H1 (cell line): ENCODE measurements at regions not wholly inside any gene's neighbourhood (a gene's known extent, or its start where the extent isn't known, plus 50 kb on each side); places are given as distances from the start of the nearest gene placed in this dataset.

ENCODE experiments used
- CTCF ChIA-PET: fragments of 300-600 bp; sonication (Branson Sonifier 250); formaldehyde crosslinking; loops from one replicate; lab custom pipeline; 2021; ENCODE audit not compliant: partially characterized antibody; lab: Charles Lee
- POLR2A ChIA-PET: fragments of 300-600 bp; sonication (Branson Sonifier 250); formaldehyde crosslinking; loops from one replicate; lab custom pipeline; 2021; ENCODE audit warnings: inconsistent platforms; ENCODE audit not compliant: partially characterized antibody; lab: Charles Lee
- DNase-seq, 2 experiments: peaks; one replicate each; pipeline versions ENCODE4 v3.0.0 to v3.0.0-alpha.2; 2010 to 2022; ENCODE audit warnings: low spot score in 2 of 2, low read depth in 1 of 2, mixed read lengths in 1 of 2
- FAIRE-seq: peaks from 2 replicates; lab custom pipeline; 2011; peaks lifted over from hg19 to GRCh38; lab: Jason Lieb, UNC
- H2AFZ ChIP-seq: 2 replicates; pipeline ENCODE4 v1.8.1; 2012; ENCODE audit warnings: low read length, inconsistent platforms
- H2AK5ac ChIP-seq: 2 replicates; pipeline ENCODE4 v1.6.1; 2013; ENCODE audit warnings: low read depth, low read length
- H2BK120ac ChIP-seq: replicated peaks from 2 replicates; pipeline ENCODE3; 2013; ENCODE audit warnings: low read depth, low read length, inconsistent platforms
- H2BK12ac ChIP-seq: 2 replicates; pipeline ENCODE4 v1.6.1; 2013; ENCODE audit warnings: low read depth, low read length
- H2BK15ac ChIP-seq: 2 replicates; pipeline ENCODE4 v1.6.1; 2013; ENCODE audit warnings: low read length
- H2BK20ac ChIP-seq: 2 replicates; pipeline ENCODE4 v1.6.1; 2013; ENCODE audit warnings: low read length
- H2BK5ac ChIP-seq: 2 replicates; pipeline ENCODE4 v1.6.1; 2013; ENCODE audit warnings: low read depth, low read length
- H3K14ac ChIP-seq: 2 replicates; pipeline ENCODE4 v1.6.1; 2013; ENCODE audit warnings: inconsistent platforms; ENCODE audit not compliant: insufficient read length
- H3K18ac ChIP-seq: 2 replicates; pipeline ENCODE4 v1.6.1; 2013; ENCODE audit warnings: low read length; ENCODE audit errors: extremely low read depth
- H3K23ac ChIP-seq: 2 replicates; pipeline ENCODE4 v1.6.1; 2013; ENCODE audit warnings: inconsistent platforms; ENCODE audit not compliant: insufficient read length
- H3K23me2 ChIP-seq: 2 replicates; pipeline ENCODE4 v1.6.1; 2013; ENCODE audit warnings: low read depth, low read length
- H3K27ac ChIP-seq: 2 replicates; pipeline ENCODE4 v1.6.1; 2011; ENCODE audit warnings: low read depth, low read length, inconsistent platforms
- H3K27me3 ChIP-seq, 4 experiments: replicated peaks in 1 of 4; 1 replicate in 1 of 4; 2 replicates in 3 of 4; pipeline versions ENCODE4 v1.6.1 to v1.8.1; 2011 to 2013; ENCODE audit warnings: low read length in 3 of 4, mild to moderate bottlenecking in 3 of 4, inconsistent platforms in 2 of 4, mixed read lengths in 2 of 4, moderate library complexity in 1 of 4; ENCODE audit not compliant: control insufficient read depth in 3 of 4, insufficient read depth in 3 of 4; ENCODE audit errors: extremely low read depth in 1 of 4
- H3K36me3 ChIP-seq, 4 experiments: 2 replicates each; pipeline versions ENCODE4 v1.6.1 to v1.8.1; 2011 to 2013; ENCODE audit warnings: mild to moderate bottlenecking in 4 of 4, low read length in 3 of 4, moderate library complexity in 2 of 4, control low read depth in 1 of 4, inconsistent platforms in 1 of 4; ENCODE audit not compliant: insufficient read depth in 4 of 4, control insufficient read depth in 2 of 4
- H3K4ac ChIP-seq: replicated peaks from 2 replicates; pipeline ENCODE3; 2013; ENCODE audit warnings: low read length, low read depth, mixed read lengths, inconsistent platforms; ENCODE audit not compliant: insufficient read length
- H3K4me1 ChIP-seq, 4 experiments: replicated peaks in 1 of 4; 1 replicate in 1 of 4; 2 replicates in 3 of 4; pipeline versions ENCODE4 v1.6.1 to v1.8.1; 2011 to 2013; ENCODE audit warnings: low read length in 3 of 4, inconsistent platforms in 2 of 4, mixed read lengths in 1 of 4; ENCODE audit not compliant: insufficient read depth in 4 of 4, control insufficient read depth in 3 of 4
- H3K4me2 ChIP-seq, 2 experiments: 2 replicates each; pipeline versions ENCODE4 v1.6.1 to v1.8.1; 2011 to 2013; ENCODE audit warnings: low read depth in 2 of 2, low read length in 2 of 2, control low read depth in 1 of 2, inconsistent platforms in 1 of 2, mild to moderate bottlenecking in 1 of 2; ENCODE audit not compliant: insufficient read depth in 1 of 2
- H3K4me3 ChIP-seq, 4 experiments: fragments of 200-600, 300-600 bp in 1 of 4; sonication (generic), shearing (Covaris generic), sonication (Bioruptor Twin) in 1 of 4; 2 replicates each; pipeline versions ENCODE4 v1.5.1 to v1.8.1; 2011 to 2016; ENCODE audit warnings: low read length in 4 of 4, low read depth in 3 of 4, control low read depth in 2 of 4, inconsistent platforms in 2 of 4, mild to moderate bottlenecking in 2 of 4, mixed read lengths in 1 of 4, moderate library complexity in 1 of 4; ENCODE audit not compliant: insufficient read depth in 2 of 4; ENCODE audit errors: extremely low read depth in 1 of 4
- H3K56ac ChIP-seq: replicated peaks from 2 replicates; pipeline ENCODE3; 2013; ENCODE audit warnings: low read depth, mild to moderate bottlenecking, mixed read lengths, low read length, inconsistent platforms; ENCODE audit not compliant: insufficient read length
- H3K79me1 ChIP-seq: 2 replicates; pipeline ENCODE4 v1.6.1; 2013; ENCODE audit warnings: low read depth, low read length, control low read depth
- H3K79me2 ChIP-seq, 2 experiments: 2 replicates each; pipeline versions ENCODE4 v1.6.1 to v1.8.1; 2012 to 2013; ENCODE audit warnings: low read length in 2 of 2, mild to moderate bottlenecking in 2 of 2, inconsistent platforms in 1 of 2; ENCODE audit not compliant: insufficient read depth in 2 of 2, control insufficient read depth in 1 of 2
- H3K9ac ChIP-seq, 4 experiments: replicated peaks in 1 of 4; 1 replicate in 1 of 4; 2 replicates in 3 of 4; pipeline versions ENCODE4 v1.6.1 to v1.8.1; 2011 to 2013; ENCODE audit warnings: low read depth in 3 of 4, low read length in 3 of 4, control low read depth in 2 of 4, mild to moderate bottlenecking in 2 of 4, moderate library complexity in 2 of 4, inconsistent platforms in 1 of 4; ENCODE audit errors: extremely low read depth in 1 of 4
- H3K9me3 ChIP-seq, 2 experiments: 2 replicates each; pipeline versions ENCODE4 v1.6.1 to v1.8.1; 2012 to 2013; ENCODE audit warnings: mild to moderate bottlenecking in 2 of 2, moderate library complexity in 2 of 2, control low read depth in 1 of 2, inconsistent platforms in 1 of 2, low read depth in 1 of 2, low read length in 1 of 2, mixed read lengths in 1 of 2; ENCODE audit not compliant: insufficient read depth in 2 of 2
- H4K20me1 ChIP-seq, 2 experiments: replicated peaks in 1 of 2; 2 replicates each; pipeline versions ENCODE3 to v1.8.1; 2011 to 2013; ENCODE audit warnings: inconsistent platforms in 2 of 2, low read length in 2 of 2, mild to moderate bottlenecking in 1 of 2; ENCODE audit not compliant: insufficient read depth in 2 of 2, control insufficient read depth in 1 of 2
- H4K5ac ChIP-seq: 2 replicates; pipeline ENCODE4 v1.6.1; 2013; ENCODE audit warnings: low read length, low read depth, mixed read lengths, inconsistent platforms; ENCODE audit not compliant: insufficient read length
- H4K8ac ChIP-seq: 2 replicates; pipeline ENCODE4 v1.8.0; 2013; ENCODE audit warnings: mild to moderate bottlenecking, moderate library complexity, low read length, inconsistent platforms; ENCODE audit not compliant: insufficient read depth; ENCODE audit errors: extremely low read depth
- H4K91ac ChIP-seq: replicated peaks from 2 replicates; pipeline ENCODE3; 2013; ENCODE audit warnings: low read length, mixed read lengths, inconsistent platforms; ENCODE audit not compliant: insufficient read length
- ATF3 ChIP-seq: IDR thresholded peaks from 2 replicates; pipeline ENCODE4 v1.6.1; 2011; ENCODE audit warnings: low read depth, mild to moderate bottlenecking, low read length; ENCODE audit not compliant: insufficient read depth
- CBX5 ChIP-seq: fragments of 300-800, 300-1000 bp; sonication (generic); IDR thresholded peaks from 2 replicates; pipeline ENCODE4 v1.7.1; 2016; ENCODE audit warnings: antibody characterized with exemption, low read length, low read depth
- CEBPB ChIP-seq: IDR thresholded peaks from 2 replicates; pipeline ENCODE4 v1.6.1; 2012; ENCODE audit warnings: low read depth, low read length
- CREB1 ChIP-seq: IDR thresholded peaks from 2 replicates; pipeline ENCODE4 v1.6.1; 2012; ENCODE audit warnings: inconsistent platforms
- MAFK ChIP-seq: IDR thresholded peaks from 2 replicates; pipeline ENCODE4 v1.6.1; 2012; ENCODE audit warnings: low read depth, mild to moderate bottlenecking, improper control_type of control experiment, low read length
- NRF1 ChIP-seq: IDR thresholded peaks from 2 replicates; pipeline ENCODE4 v1.6.1; 2011; ENCODE audit warnings: mild to moderate bottlenecking, low read depth, low read length, improper control_type of control experiment
- RXRA ChIP-seq: IDR thresholded peaks from 2 replicates; pipeline ENCODE4 v1.6.1; 2011; ENCODE audit warnings: low read depth, mild to moderate bottlenecking, low read length, moderate library complexity; ENCODE audit not compliant: insufficient read depth
- SIX5 ChIP-seq: IDR thresholded peaks from 2 replicates; pipeline ENCODE4 v1.6.1; 2011; ENCODE audit warnings: mild to moderate bottlenecking, low read depth, low read length
- SP1 ChIP-seq: IDR thresholded peaks from 2 replicates; pipeline ENCODE4 v1.6.1; 2011; ENCODE audit warnings: low read depth, low read length
- SRF ChIP-seq: IDR thresholded peaks from 2 replicates; pipeline ENCODE4 v1.6.1; 2011; ENCODE audit warnings: mild to moderate bottlenecking, low read depth, low read length, moderate library complexity
- TF ChIP-seq, protein P1 (sequence below): IDR thresholded peaks from 2 replicates; pipeline ENCODE4 v1.6.1; 2012; ENCODE audit warnings: low read length, inconsistent platforms

- no peak for FAIRE-seq
- Histone ChIP-seq H3K27me3 (peaks cover 0 to 1% (median 0%) of the 10 kb centered on the region in 4 experiments; a peak in 1 of 7 replicates), H3K79me2 (no peaks in the 10 kb centered on the region), H3K4ac (no peak overlapping the region), H2AFZ (no peak overlapping the region), H2BK15ac (no peak overlapping the region), H2BK120ac (no peak overlapping the region), H3K36me3 (no peaks in the 10 kb centered on the region), H3K23ac (no peak overlapping the region), H2BK5ac (no peak overlapping the region), H4K91ac (no peak overlapping the region), H3K4me3 (no peak overlapping the region), H3K23me2 (no peaks in the 10 kb centered on the region), H2BK20ac (no peak overlapping the region), H3K4me1 (no peaks in the 10 kb centered on the region), H3K18ac (no peak overlapping the region), H4K8ac (no peak overlapping the region), H2BK12ac (no peak overlapping the region), H3K79me1 (no peaks in the 10 kb centered on the region), H3K9ac (no peak overlapping the region), H2AK5ac (no peak overlapping the region), H3K14ac (no peak overlapping the region), H3K9me3 (no peaks in the 10 kb centered on the region), H3K56ac (no peak overlapping the region), H4K5ac (no peak overlapping the region), H4K20me1 (no peaks in the 10 kb centered on the region), H3K27ac (no peak overlapping the region), H3K4me2 (no peak overlapping the region)
- TF ChIP-seq CBX5 (no peak), NRF1 (no peak), RXRA (no peak), CEBPB (no peak), SP1 (no peak), SRF (no peak), SIX5 (no peak), MAFK (no peak), ATF3 (no peak), CREB1 (no peak)
- TF ChIP-seq, protein P1, sequence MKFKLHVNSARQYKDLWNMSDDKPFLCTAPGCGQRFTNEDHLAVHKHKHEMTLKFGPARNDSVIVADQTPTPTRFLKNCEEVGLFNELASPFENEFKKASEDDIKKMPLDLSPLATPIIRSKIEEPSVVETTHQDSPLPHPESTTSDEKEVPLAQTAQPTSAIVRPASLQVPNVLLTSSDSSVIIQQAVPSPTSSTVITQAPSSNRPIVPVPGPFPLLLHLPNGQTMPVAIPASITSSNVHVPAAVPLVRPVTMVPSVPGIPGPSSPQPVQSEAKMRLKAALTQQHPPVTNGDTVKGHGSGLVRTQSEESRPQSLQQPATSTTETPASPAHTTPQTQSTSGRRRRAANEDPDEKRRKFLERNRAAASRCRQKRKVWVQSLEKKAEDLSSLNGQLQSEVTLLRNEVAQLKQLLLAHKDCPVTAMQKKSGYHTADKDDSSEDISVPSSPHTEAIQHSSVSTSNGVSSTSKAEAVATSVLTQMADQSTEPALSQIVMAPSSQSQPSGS, result no peak
- CTCF ChIA-PET, result no interaction called here
- DNase-seq, result no peak
- POLR2A ChIA-PET, result no interaction called here
Observed at GRCh38 chr6:8657522-8657921, 222.2 kb upstream of the SLC35B3 start.
